ENCODE measurements at regions not wholly inside any gene's neighbourhood (a gene's known extent, or its start where the extent isn't known, plus 50 kb on each side); places are given as distances from the start of the nearest gene placed in this dataset.

DNA sequence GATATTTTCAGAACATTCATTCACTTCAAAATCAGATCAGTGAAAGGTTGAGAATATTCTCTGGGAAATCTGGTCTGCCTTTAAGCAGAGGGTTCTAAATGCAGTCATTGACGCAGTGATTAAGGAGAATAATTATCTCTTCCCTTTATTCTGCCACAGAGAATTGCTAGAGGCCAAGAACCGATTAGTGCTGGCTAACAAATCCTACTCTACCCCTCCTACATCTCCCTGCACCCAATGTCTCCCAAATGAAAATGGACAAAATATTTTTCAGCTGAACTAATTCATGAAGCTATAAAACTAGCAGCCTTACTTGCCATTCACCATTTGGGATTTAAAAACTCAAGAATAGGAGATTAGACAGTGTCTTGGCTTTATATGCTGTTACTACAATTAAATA is 185.5 kb upstream of the SOX9 start:
- TF ChIP-seq, protein P1, sequence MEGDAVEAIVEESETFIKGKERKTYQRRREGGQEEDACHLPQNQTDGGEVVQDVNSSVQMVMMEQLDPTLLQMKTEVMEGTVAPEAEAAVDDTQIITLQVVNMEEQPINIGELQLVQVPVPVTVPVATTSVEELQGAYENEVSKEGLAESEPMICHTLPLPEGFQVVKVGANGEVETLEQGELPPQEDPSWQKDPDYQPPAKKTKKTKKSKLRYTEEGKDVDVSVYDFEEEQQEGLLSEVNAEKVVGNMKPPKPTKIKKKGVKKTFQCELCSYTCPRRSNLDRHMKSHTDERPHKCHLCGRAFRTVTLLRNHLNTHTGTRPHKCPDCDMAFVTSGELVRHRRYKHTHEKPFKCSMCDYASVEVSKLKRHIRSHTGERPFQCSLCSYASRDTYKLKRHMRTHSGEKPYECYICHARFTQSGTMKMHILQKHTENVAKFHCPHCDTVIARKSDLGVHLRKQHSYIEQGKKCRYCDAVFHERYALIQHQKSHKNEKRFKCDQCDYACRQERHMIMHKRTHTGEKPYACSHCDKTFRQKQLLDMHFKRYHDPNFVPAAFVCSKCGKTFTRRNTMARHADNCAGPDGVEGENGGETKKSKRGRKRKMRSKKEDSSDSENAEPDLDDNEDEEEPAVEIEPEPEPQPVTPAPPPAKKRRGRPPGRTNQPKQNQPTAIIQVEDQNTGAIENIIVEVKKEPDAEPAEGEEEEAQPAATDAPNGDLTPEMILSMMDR (IDR thresholded peaks at IDR 0.05): no peak
- TF ChIP-seq, protein P2, sequence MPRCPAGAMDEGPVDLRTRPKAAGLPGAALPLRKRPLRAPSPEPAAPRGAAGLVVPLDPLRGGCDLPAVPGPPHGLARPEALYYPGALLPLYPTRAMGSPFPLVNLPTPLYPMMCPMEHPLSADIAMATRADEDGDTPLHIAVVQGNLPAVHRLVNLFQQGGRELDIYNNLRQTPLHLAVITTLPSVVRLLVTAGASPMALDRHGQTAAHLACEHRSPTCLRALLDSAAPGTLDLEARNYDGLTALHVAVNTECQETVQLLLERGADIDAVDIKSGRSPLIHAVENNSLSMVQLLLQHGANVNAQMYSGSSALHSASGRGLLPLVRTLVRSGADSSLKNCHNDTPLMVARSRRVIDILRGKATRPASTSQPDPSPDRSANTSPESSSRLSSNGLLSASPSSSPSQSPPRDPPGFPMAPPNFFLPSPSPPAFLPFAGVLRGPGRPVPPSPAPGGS (IDR thresholded peaks at IDR 0.05): no peak
- TF ChIP-seq, protein P3, sequence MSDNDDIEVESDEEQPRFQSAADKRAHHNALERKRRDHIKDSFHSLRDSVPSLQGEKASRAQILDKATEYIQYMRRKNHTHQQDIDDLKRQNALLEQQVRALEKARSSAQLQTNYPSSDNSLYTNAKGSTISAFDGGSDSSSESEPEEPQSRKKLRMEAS (IDR thresholded peaks at IDR 0.05): no peak
- no peak for TF ChIP-seq JUN (IDR thresholded peaks at IDR 0.05)
- no peak for TF ChIP-seq RAD21 (conservative IDR thresholded peaks at IDR 0.05 in 1 of 2, IDR thresholded peaks at IDR 0.05 in 1 of 2)
- TF ChIP-seq KDM1A (IDR thresholded peaks at IDR 0.05; ENCODE audit: low read depth): no peak
- no peak for TF ChIP-seq POLR2A (IDR thresholded peaks at IDR 0.05; ENCODE audit: low read length)
- TF ChIP-seq POLR2AphosphoS2 (conservative IDR thresholded peaks at IDR 0.05; ENCODE audit: low read length): no peak
